ENCODE measurements at regions not wholly inside any gene's neighbourhood (a gene's known extent, or its start where the extent isn't known, plus 50 kb on each side); places are given as distances from the start of the nearest gene placed in this dataset.

- Histone ChIP-seq H3K36me3 (ENCODE audit: control insufficient read depth, insufficient read depth, low read length) (no peaks in the 10 kb centered on the region), H2BK20ac (ENCODE audit: low read depth, low read length) (no peak overlapping the region), H4K20me1 (ENCODE audit: insufficient read depth, low read length) (no peaks in the 10 kb centered on the region), H4K8ac (ENCODE audit: low read depth in 2 of 2, low read length in 2 of 2) (no peak overlapping the region), H3K4ac (ENCODE audit: low read depth, low read length) (no peak overlapping the region), H2AK9ac (replicated peaks; ENCODE audit: low read depth, low read length, poor library complexity) (no peak overlapping the region), H4K91ac (ENCODE audit: insufficient read depth, low read depth, low read length) (no peak overlapping the region), H3K4me3 (ENCODE audit: insufficient read depth, low read depth, low read length) (no peak overlapping the region), H2BK120ac (ENCODE audit: low read depth, low read length) (no peak overlapping the region), H3K14ac (replicated peaks; ENCODE audit: low read depth, low read length) (no peak overlapping the region), H3K4me1 (ENCODE audit: control insufficient read depth, insufficient read depth, low read length) (peaks cover 5% of the 10 kb centered on the region), H2BK15ac (ENCODE audit: low read depth, low read length) (no peak overlapping the region), H2BK5ac (ENCODE audit: low read depth, low read length, poor library complexity, severe bottlenecking) (no peak overlapping the region), H3K9me1 (ENCODE audit: insufficient read depth, low read length) (peaks cover 9% of the 10 kb centered on the region), H3K56ac (ENCODE audit: extremely low read depth, insufficient read depth, low read length) (no peak overlapping the region), H3K4me2 (ENCODE audit: low read depth, low read length) (no peak overlapping the region), H2AFZ (replicated peaks; ENCODE audit: low read length, poor library complexity) (no peak overlapping the region), H3K9ac (ENCODE audit: low read depth, low read length) (no peak overlapping the region), H2AK5ac (ENCODE audit: low read depth, low read length) (no peak overlapping the region), H3K79me1 (ENCODE audit: low read depth in 1 of 2, low read length in 2 of 2) (no peaks in the 10 kb centered on the region), H3K27ac (ENCODE audit: insufficient read depth, low read length) (no peak overlapping the region), H4K5ac (ENCODE audit: low read depth, low read length) (no peak overlapping the region), H3K18ac (ENCODE audit: low read depth, low read length) (no peak overlapping the region), H3K27me3 (ENCODE audit: control insufficient read depth, insufficient read depth, low read length) (peaks cover 7% of the 10 kb centered on the region), H3K23ac (ENCODE audit: low read depth, low read length) (no peak overlapping the region), H3K9me3 (ENCODE audit: control insufficient read depth, insufficient read depth, low read length) (no peaks in the 10 kb centered on the region)
- no peak for ATAC-seq (ENCODE audit: low read depth)
- dilution Hi-C loops (cut with HindIII; ENCODE audit: low sequenced_read_pairs, unreplicated experiment): no loop called here
- BruUV-seq (replicated peaks): no TSS peak
- CTCF ChIA-PET: no interaction called here
- TF ChIP-seq MXI1 (IDR thresholded peaks at IDR 0.05; ENCODE audit: borderline replicate concordance, low read depth, low read length) (no peak), RAD21 (IDR thresholded peaks at IDR 0.05; ENCODE audit: low read length) (no peak), CEBPB (IDR thresholded peaks at IDR 0.05; ENCODE audit: low read depth, low read length) (no peak), MAFK (IDR thresholded peaks at IDR 0.05; ENCODE audit: low read depth, low read length) (no peak), CTCF (conservative IDR thresholded peaks at IDR 0.05; ENCODE audit: low read depth, low read length) (no peak), BHLHE40 (IDR thresholded peaks at IDR 0.05; ENCODE audit: low read depth, low read length) (no peak), POLR2A (IDR thresholded peaks at IDR 0.05; ENCODE audit: low read depth, low read length) (no peak), RFX5 (IDR thresholded peaks at IDR 0.05; ENCODE audit: low read depth, low read length) (no peak), MAZ (IDR thresholded peaks at IDR 0.05; ENCODE audit: borderline replicate concordance, low read depth, low read length) (no peak), CHD1 (IDR thresholded peaks at IDR 0.05; ENCODE audit: low read depth, low read length) (no peak), USF2 (IDR thresholded peaks at IDR 0.05; ENCODE audit: low read depth, low read length) (no peak), NFE2L2 (IDR thresholded peaks at IDR 0.05; ENCODE audit: low read depth, low read length) (no peak), ELK1 (IDR thresholded peaks at IDR 0.05; ENCODE audit: borderline replicate concordance, low read depth, low read length) (no peak), FOS (IDR thresholded peaks at IDR 0.05; ENCODE audit: low read depth, low read length) (no peak), RCOR1 (IDR thresholded peaks at IDR 0.05; ENCODE audit: insufficient replicate concordance, low read length) (no peak), SMC3 (IDR thresholded peaks at IDR 0.05; ENCODE audit: low read depth, low read length) (no peak)
- in situ Hi-C loops (cut with MboI; ENCODE audit: low sequenced_read_pairs): no loop called here
- POLR2A ChIA-PET (ENCODE audit: unreplicated experiment): no interaction called here
- intact Hi-C loops (cut with micrococcal nuclease): no loop called here
- no CpG with 5 or more reads among the region's 5 CpGs for WGBS, 2 experiments (ENCODE audit: extremely low coverage in 2 of 2, insufficient read length in 1 of 2)
- no peak for DNase-seq
These were observed 170.9 kb upstream of the SYT6 start for GRCh38 chr1:114324662-114324965.

Measured in IMR-90 (cell line).